HG03520 (cell line): ENCODE measurements at regions not wholly inside any gene's neighbourhood (a gene's known extent, or its start where the extent isn't known, plus 50 kb on each side); places are given as distances from the start of the nearest gene placed in this dataset.
A peak's percentile ranks its signal among the peaks of the same experiment; 100 is the strongest.
"Not testable (repeated sequence)": the region's sequence is repeated elsewhere in the genome, so short reads cannot be mapped to it uniquely, and the experiment has no call there.

Experiments
- ATAC-seq: cut with Tn5 transposase; IDR thresholded peaks from one replicate; pipeline ENCODE4 v1.9.1; 2021; ENCODE audit warnings: mild to moderate bottlenecking, moderate library complexity; ENCODE audit not compliant: unreplicated experiment

DNA sequence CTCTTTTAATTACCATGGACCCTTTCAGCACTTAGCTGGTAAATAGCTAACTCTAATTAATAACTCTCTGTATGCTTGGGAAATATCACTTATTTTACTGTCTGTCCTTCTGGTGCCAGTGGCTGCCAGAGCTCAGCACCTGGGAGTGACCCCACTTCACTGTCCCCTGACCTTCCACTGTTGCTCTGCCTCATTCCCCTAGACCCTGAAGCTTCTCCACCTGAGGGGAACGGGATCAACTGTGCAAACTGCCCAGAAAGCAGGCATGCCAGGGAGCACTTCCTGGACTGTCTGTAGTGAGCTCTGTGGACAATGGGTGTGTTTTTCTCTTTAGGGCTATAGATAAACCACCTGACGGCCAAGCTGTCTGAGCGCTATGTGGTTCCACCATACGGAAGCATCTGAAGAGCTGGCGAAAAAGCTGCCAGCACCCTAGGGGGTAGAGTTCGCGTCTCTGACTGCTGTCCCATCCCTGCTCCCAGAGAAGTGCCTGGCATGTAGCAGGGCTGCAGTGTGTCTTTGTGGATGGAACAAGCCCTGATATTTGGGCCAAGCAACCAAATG lies 106.3 kb upstream of the FOXA2 start:
- ATAC-seq: no peak

DNA sequence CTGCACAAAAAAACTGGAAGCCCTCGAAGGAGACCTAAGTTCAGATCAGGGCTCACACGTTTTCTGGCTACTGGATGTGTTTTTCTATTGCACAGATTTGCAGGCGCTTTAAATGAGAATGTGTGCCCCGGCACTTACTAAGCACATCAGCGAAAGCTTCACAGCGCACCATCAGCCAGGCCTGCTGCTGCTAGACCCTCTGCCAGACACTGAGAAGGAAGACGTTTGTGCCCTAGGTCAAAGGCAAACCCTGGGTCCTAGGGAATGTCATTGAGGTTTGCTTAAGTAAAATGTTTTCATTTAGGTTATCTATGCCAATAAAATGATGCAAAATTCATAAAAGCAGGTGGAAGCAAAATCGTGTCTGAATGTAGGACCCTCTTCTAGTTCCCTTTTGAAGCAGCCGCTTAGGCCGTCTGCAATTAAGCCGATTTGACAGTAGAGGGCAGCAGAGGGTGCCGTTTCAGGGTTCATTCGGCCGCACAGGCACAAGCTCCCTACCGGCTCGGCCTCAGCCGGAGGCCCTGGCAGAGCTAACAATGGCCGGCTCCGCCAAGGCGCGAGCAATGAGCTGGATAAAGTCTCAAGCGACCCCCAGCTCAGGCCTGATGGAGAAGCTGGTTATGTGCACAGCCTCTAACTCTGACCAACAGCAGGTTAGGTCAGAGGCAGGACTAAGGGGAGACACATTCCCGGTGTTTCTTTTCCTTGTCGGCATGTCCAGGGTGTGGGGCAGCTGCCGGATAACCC lies 107.2 kb upstream of the FOXA2 start:
- ATAC-seq: peak; percentile 60

DNA sequence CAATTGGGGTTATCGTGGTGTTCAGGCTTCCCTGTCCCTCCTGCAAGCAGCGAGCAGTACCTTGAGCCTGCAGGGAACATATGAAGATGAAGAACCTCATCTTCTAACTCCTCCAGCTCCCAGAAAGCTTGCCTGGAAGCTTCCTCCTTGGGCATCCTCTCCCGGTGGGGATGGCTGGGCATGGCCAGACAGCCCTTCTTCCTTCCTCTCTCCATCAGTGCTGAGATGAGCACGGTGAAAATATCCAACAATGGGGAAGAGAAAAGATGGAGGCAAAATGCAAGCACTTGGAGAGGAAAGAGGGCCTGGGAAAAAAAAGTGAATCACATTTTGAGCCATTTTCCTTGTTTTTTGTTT lies 107.7 kb upstream of the FOXA2 start:
- no peak for ATAC-seq

DNA sequence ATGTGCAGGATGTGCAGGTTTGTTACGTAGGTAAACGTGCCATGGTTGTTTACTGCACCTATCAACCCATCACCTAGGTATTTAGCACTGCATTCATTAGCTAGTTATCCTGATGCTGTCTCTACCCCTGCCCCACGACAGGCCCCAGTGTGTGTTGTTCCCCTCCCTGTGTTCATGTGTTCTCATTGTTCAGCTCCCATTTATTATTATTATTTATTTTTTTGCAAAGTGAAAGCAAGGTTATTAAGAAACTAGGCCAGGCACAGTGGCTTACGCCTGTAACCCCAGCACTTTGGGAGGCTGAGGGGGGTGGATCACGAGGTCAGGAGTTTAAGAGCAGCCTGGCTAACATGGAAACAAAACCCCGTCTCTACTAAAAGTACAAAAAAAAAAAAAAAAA lies 108.2 kb upstream of the FOXA2 start:
- ATAC-seq: not testable (repeated sequence)

DNA sequence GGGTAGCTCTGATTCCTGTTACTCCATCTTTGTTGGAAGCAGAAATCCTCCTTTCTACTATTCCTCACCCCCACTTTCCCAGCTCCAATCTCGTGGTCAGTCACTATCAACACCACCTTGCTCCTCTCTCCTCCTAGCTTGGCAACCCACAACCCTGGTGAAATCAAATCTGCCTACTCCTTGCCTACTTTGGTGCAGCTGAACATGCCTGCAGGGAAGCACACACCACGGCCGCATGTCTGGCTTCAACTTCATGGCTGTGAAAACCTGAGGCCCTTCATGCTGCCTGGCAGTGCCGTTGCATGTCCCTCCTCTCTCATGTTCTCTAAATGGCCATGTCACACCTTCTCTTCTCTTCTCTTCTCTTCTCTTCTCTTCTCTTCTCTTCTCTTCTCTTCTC lies 112.4 kb upstream of the FOXA2 start:
- ATAC-seq: no peak

DNA sequence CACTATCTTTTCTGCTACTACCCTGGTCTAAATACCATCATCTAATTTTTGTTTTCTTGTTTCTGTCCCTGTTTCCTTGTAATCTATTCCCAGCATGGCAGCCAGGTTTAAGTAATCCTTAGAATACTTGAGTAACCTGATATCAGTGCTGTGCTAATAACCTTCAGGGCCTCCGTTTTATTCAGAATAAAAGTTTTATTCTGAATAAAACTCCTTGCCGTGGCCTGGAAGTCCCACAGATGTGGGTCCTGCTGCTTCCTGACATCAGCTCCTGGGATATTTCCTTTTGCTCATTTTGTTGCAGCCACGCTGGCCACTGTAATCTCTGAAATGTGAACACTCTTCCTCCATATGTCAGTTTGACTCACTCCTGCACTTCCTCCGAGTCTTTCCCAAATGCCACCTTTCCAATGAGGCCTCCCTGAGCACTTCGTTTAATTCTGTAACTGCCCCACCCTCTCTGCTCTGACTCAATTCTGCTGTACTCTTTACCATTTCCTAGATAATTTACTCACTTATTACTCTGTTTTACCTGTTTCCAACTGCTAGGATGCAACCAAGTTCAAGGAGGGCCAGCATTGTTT lies 114.0 kb upstream of the FOXA2 start:
- ATAC-seq: no peak

DNA sequence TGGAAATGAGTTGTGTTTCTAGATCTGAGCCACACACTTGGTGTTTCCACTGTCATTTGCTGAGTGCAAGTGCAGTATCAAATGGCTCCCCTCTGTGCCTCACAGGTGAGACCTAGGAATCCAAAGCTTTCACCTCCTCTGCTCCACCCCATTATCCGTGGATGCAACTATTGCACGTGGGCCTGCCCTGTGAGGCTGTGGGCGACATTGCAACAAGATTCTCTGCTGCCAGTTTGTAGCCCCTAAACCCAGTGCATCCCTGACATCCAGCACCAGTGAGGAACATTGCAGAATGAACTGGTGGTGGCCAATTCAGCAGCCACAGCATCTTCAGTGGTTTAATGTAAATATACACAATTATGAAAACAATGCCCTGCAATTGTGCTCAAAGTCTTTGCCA lies 115.0 kb upstream of the FOXA2 start:
- ATAC-seq: no peak

DNA sequence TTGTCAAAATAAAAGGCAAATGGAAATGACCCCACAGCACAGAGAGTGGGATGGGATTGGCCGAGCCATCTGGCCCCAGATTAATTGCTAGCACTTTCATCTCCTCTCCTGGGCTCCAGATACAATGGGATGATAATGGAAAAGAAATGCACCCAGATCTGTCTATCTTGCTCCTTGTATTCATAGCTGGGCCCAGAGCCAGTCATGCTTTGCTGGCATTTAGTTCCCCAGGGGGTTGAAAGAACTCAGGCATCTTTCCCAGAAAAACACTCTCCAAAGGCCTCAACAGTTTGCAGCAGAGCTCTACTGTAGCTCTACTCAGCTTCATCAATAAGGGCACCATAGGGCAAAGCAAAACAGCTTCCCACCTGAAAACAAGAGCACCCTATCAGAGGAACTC lies 116.0 kb upstream of the FOXA2 start:
- ATAC-seq: no peak

DNA sequence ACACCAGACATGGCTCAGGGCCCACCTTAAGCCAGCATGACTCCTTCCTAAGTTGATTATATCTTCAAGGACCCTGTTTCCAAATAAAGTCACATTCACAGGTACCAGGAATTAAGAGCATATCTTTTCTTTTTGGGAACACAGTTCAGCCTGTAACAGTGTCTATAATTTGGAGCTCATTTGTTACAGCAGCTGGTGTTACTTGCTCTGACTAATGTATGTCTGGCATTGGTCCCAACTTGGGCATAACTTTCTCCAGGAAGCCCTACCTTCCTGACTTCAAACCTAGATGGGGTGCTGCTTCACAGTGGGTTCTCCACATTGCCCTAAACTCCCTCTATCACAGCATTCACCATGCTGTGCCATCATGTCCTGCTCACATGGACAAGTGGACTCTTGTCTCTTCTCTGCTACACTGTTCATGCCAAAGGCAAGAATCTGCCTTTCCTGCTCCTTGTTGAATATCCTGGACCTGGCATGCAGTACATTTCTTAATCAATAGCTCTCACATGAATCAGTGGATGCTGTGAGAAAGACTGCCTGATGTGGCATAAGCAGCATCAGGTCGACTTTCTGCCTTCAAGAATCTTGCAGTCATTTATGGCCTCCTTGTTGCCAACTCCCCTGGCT lies 117.4 kb upstream of the FOXA2 start:
- ATAC-seq: no peak

DNA sequence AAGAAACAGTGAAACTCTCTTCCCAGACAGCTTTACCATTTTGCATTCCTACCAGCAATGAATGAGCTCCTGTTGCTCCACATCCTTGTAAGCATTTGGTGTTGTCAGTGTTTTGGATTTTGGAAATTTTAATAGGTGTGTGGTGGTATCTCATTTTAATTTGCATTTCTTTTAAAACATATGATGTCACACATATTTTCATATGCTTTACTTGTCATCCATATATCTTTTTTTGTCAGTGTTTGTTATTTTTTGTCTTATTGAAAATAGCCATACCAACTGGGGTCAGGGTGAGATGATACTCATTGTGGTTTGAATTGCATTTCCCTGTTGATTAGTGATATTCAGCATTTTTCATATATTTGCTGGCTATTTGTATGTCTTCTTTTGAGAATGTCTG lies 119.5 kb upstream of the FOXA2 start:
- ATAC-seq: no peak

DNA sequence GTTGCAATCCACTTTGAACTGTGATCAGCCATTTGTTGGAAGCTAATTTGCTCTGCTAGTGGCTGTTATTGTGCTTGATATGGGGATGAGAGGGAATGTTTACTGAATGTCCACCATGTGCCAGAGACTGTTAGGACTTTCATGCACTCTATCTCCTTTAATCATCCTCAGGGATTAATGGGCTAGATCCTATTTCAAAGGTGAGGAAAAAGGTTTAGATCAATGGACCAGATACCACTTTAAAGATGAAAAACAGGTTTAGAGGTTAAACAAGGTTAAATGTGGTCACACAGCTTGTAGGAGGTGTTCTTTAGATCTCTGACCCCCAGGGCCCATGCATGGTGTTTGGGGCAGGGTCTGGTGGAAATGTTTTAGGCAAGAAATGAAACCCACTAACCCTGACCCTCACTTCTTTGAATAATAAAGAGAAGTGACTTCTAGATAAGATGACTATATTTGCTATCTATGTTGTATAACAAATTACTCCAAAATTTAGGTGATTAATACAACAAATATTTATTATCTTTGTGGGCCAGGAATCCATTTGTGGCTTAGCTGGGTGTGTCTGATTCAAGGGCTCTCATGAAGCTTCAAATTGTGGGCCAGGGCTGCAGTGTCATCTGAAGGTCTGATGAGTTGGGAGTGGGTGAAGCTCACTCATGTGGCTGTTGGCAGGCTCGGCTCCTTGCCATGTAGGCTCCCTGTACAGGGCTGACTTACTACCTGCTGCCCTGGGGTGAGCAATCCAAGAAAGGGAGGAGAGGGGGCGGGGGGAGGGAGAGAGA lies 127.8 kb upstream of the FOXA2 start:
- no peak for ATAC-seq

DNA sequence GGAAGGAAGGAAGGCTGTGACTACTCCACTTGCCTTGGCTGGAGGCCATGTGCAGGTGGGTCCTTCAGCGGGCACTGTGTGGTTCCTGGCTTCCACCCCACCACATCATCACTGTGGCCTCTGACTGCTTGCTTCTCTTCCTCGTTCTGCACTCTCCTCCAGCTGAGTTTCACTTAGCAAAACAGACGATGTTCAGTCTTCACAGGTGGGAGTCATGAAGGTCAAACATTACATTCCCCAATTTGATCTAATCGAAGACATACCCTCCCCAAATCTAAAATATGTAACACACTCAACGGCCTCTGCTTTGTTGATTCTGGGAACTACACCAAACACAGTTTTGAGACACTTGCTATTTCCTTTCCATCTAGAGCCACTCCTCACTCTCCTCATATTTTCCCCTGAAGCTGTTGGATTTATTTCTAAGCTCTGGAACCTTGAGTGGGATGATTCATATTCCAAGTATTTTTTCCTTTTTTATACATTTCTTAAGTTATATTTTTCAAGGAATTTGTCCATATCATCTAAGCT lies 132.5 kb upstream of the FOXA2 start:
- no peak for ATAC-seq

DNA sequence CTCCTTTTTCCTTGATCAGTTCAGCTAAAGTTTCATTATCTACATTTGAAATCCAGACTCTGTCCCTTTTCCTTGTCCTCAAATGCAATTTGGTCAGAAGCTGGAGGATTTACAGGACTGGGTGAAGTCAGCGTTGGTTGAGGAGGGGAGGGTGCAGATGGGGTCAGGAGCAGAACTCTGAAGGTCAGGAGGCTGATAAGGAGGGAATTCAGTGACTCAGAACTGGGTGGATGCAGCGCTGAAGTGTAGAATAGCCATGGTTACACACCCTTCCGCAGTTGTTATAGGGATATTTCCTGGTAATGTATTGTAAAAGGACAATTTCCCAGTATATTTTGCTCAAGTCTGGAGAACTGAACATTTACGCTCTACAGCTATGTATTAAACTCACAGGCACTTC lies 133.1 kb upstream of the FOXA2 start:
- no peak for ATAC-seq

DNA sequence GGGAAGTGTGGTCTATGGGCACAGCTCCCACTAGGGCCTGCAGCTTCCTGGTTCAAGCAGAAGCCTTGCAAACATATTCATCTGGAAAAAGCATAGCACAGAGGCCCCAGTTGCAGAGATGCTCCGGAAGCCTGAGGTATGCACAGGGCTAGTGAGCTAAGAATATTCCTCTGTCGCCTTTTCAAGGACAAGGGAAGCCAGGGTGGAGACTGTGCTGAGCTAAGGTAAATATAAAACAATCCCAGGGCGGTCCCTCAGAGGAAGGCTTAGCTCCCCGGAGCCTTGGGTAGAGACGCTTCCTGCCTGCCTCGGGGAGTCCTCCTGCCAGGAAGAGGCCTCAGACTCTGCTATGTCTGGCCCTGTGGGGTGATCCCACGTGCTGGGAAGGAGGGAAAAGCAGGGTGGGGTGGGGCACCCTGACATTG lies 134.8 kb upstream of the FOXA2 start:
- no peak for ATAC-seq

DNA sequence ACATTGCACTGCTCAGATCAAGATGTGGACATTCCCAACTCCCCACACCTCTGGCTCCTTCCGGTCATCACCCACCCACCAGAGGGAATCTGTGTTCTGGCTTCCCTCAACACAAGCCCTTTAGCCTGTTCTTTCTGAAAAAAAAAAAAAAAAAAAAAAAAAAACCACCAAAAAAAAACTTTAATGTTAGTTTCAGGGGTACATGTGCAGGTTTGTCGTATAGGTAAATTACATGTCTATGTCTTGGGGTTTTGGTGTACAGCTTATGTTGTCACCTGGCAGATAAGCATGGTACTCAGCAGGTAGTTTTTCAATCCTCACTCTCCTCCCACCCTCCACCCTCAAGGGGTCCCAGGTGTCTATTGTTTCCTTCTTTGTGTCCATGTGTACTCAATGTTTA lies 135.8 kb upstream of the FOXA2 start:
- no peak for ATAC-seq

DNA sequence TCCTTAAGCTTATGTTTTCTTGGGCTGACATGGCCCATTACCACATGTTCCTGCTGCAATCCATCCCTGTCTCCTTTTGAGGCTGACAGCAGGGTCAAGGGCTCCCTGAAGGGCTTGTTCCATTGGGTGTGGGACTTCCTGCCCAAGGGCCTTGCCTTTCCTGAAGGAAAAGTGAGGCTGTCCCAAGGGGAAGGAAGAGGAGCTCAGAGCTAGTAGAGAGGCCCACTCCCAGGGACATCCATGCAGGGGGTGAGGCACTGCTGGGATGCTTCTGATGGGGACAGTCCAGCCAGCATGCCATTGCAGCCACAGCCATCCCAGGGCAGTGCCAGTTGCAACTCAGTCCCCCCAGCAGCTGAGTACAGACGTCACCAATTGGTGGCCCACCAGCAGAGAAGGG lies 138.4 kb upstream of the FOXA2 start:
- ATAC-seq: no peak

DNA sequence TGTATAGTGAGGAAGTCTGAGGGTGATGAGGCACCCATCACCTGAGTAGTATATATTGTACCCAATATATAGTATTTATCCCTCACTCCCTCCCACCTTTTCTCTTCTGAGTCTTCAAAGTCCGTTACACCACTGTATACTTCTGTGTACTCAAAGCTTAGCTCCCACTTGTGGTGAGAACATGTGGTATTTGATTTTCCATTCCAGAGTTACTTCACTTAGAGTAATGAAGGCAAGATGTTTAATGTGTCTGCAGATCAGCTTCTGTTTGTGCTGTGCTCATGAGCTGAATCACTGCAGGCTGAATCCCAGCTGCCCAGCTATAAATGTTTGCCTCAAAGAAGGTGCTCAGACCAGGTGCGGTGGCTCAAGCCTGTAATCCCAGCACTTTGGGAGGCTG lies 139.3 kb upstream of the FOXA2 start:
- no peak for ATAC-seq

DNA sequence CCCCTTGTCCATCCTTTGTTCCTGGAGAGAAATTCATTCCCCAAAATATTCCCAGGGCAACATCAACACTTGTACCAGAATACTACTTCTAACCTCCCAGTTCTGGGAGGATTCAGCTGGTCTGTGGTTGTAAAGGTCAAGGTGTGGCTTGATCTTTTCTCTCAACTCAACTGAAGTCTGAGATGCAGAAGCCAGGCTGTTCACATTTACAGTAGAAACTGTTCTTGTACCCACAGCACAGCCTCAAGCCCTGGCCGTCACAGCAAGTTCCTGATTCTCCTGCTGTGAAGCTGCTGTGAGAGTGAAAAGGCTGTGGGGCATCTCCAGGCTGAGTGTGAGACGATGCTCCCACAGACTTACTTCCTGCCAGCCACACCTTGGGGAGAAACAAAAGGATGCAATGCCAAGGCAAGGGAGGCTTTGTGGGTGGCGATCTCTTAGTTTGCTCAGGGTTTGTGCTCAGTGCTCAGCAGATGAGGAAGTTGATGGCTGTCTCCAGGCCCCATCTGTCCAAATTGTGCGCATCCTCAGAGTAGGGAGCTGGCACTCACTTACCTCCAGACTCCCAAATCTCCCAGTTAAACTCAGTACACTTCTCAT lies 143.9 kb upstream of the FOXA2 start:
- ATAC-seq: no peak

DNA sequence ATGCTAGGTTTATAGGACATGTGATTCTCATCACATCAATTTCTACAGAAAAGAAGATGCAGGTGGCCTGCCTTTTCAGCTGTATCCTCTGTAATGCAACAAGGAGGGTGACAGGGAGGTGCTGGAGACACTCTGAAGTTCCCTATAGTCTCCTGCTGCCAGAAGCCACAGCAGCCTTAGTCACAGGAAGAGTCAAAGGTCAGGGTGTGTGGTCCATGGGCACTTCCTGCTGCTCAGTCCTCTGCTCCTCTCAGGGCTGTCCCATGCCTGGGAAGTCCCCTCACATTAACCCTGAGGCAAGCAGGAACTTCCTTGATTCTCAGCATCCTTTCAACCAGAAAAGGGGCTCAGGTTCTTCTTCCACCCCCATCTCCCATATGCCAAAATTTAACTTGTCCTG lies 144.8 kb upstream of the FOXA2 start:
- no peak for ATAC-seq

DNA sequence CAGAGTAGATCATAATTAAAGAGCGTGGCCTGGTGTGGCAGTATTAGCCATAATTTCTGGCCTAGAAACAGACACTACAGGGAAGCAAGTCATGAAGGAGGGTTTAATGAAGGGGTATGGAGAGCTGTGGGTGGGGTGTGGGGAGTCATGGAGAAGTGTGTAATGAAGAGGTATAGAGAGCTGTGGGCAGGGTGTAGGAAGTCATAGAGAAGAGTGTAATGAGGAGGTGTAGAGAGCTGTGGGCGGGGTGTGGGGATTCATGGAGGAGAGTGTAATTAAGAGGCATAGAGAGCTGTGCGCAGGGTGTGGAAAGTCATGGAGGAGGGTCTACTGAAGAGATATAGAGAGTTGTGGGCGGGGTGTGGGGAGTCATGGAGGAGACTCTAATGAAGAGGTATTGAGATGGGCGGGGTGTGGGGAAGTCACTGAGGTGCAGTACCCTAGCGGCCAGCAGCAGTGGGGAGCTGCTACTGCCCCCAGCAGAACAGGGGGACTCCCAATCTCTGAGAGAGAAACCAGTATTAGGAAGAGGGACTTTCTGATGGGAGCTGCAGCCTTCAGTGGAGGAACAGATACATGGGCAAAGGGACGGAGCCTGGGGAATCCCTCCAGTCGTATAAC lies 145.4 kb upstream of the FOXA2 start:
- no peak for ATAC-seq
